ENCODE measurements at regions not wholly inside any gene's neighbourhood (a gene's known extent, or its start where the extent isn't known, plus 50 kb on each side); places are given as distances from the start of the nearest gene placed in this dataset.
"Not testable (repeated sequence)": the region's sequence is repeated elsewhere in the genome, so short reads cannot be mapped to it uniquely, and the experiment has no call there.

- TF ChIP-seq POLR2A (IDR thresholded peaks at IDR 0.05) = not testable (repeated sequence)
- TF ChIP-seq, protein P1, sequence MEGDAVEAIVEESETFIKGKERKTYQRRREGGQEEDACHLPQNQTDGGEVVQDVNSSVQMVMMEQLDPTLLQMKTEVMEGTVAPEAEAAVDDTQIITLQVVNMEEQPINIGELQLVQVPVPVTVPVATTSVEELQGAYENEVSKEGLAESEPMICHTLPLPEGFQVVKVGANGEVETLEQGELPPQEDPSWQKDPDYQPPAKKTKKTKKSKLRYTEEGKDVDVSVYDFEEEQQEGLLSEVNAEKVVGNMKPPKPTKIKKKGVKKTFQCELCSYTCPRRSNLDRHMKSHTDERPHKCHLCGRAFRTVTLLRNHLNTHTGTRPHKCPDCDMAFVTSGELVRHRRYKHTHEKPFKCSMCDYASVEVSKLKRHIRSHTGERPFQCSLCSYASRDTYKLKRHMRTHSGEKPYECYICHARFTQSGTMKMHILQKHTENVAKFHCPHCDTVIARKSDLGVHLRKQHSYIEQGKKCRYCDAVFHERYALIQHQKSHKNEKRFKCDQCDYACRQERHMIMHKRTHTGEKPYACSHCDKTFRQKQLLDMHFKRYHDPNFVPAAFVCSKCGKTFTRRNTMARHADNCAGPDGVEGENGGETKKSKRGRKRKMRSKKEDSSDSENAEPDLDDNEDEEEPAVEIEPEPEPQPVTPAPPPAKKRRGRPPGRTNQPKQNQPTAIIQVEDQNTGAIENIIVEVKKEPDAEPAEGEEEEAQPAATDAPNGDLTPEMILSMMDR (IDR thresholded peaks at IDR 0.05) = not testable (repeated sequence)
Observed at GRCh38 chr3:195634426-195635261, 50.9 kb upstream of the APOD start.
